Right ventricle myocardium inferior (tissue), 1 donor: ENCODE measurements at regions not wholly inside any gene's neighbourhood (a gene's known extent, or its start where the extent isn't known, plus 50 kb on each side); places are given as distances from the start of the nearest gene placed in this dataset.
"Not testable (repeated sequence)": the region's sequence is repeated elsewhere in the genome, so short reads cannot be mapped to it uniquely, and the experiment has no call there.

ENCODE experiments used
- ATAC-seq: fragments of 200-7000 bp; cut with Tn5 transposase; one replicate; pipeline ENCODE4 v1.9.1; 2020; ENCODE audit warnings: mild to moderate bottlenecking, moderate library complexity
- DNase-seq: peaks from one replicate; pipeline ENCODE4 v3.0.0; 2021; ENCODE audit errors: missing footprints
- intact Hi-C: fragments of 100-400 bp; cut with DNase I; formaldehyde crosslinking; loops from one replicate; pipeline ENCODE4 v1.11.0; 2022
- donor health status: DM: no; HTN: yes; CAD: no; lungs with severe emphysema.

GRCh38 chr21:6428498-6429092, 4092.8 kb upstream of the TPTE start:
- peak; percentile 51 for DNase-seq
- intact Hi-C loops, ATAC-seq: not testable (repeated sequence)

GRCh38 chr21:6429924-6430323, 4091.5 kb upstream of the TPTE start:
- intact Hi-C loops, ATAC-seq, DNase-seq: not testable (repeated sequence)

- intact Hi-C loops, ATAC-seq, DNase-seq: not testable (repeated sequence)
These were observed 4088.2 kb upstream of the TPTE start for GRCh38 chr21:6433149-6433548.

GRCh38 chr21:6436205-6436604, 4085.2 kb upstream of the TPTE start:
- DNase-seq, intact Hi-C loops, ATAC-seq: not testable (repeated sequence)

- intact Hi-C loops, DNase-seq: not testable (repeated sequence)
- ATAC-seq, result peak; percentile 93
These were observed 4084.2 kb upstream of the TPTE start for GRCh38 chr21:6436971-6437833.

GRCh38 chr21:6437834-6438187, 4083.6 kb upstream of the TPTE start:
- DNase-seq, intact Hi-C loops, ATAC-seq: not testable (repeated sequence)

- ATAC-seq, DNase-seq, intact Hi-C loops: not testable (repeated sequence)
These were observed 4082.3 kb upstream of the TPTE start for GRCh38 chr21:6439058-6439457.

GRCh38 chr21:6454648-6455340, 4066.6 kb upstream of the TPTE start:
- ATAC-seq, intact Hi-C loops, DNase-seq: not testable (repeated sequence)

- DNase-seq, intact Hi-C loops, ATAC-seq: not testable (repeated sequence)
These were observed 4065.2 kb upstream of the TPTE start for GRCh38 chr21:6456011-6456661.

- ATAC-seq, DNase-seq, intact Hi-C loops: not testable (repeated sequence)
These were observed 4061.6 kb upstream of the TPTE start for GRCh38 chr21:6459761-6460160.

GRCh38 chr21:6461358-6461757, 4060.0 kb upstream of the TPTE start:
- intact Hi-C loops, ATAC-seq, DNase-seq: not testable (repeated sequence)

GRCh38 chr21:6464419-6464818, 4057.0 kb upstream of the TPTE start:
- ATAC-seq, DNase-seq, intact Hi-C loops: not testable (repeated sequence)

- ATAC-seq, result peak; percentile 39
- intact Hi-C loops, result not testable (repeated sequence)
These were observed 4055.2 kb upstream of the TPTE start for GRCh38 chr21:6466081-6466698.

GRCh38 chr21:6466707-6467106, 4054.7 kb upstream of the TPTE start:
- DNase-seq, intact Hi-C loops: not testable (repeated sequence)
- ATAC-seq, result peak; percentile 17

More at GRCh38 chr21:6466081-6466698, 4055.2 kb upstream of the TPTE start:
- DNase-seq, result not testable (repeated sequence)

- DNase-seq, intact Hi-C loops: not testable (repeated sequence)
- ATAC-seq, result peak; percentile 72
These were observed 4054.1 kb upstream of the TPTE start for GRCh38 chr21:6467189-6467774.

GRCh38 chr21:6467907-6468306, 4053.5 kb upstream of the TPTE start:
- ATAC-seq, intact Hi-C loops, DNase-seq: not testable (repeated sequence)

- intact Hi-C loops, DNase-seq, ATAC-seq: not testable (repeated sequence)
These were observed 4053.0 kb upstream of the TPTE start for GRCh38 chr21:6468331-6468860.
